HG02642 (cell line): ENCODE measurements at regions not wholly inside any gene's neighbourhood (a gene's known extent, or its start where the extent isn't known, plus 50 kb on each side); places are given as distances from the start of the nearest gene placed in this dataset.

Experiments used
- ATAC-seq: cut with Tn5 transposase; IDR thresholded peaks from one replicate; pipeline ENCODE4 v1.9.1; 2021; ENCODE audit warnings: mild to moderate bottlenecking; ENCODE audit not compliant: unreplicated experiment, poor library complexity

GRCh38 chr12:66047411-66048021 lies 83.0 kb downstream of the LLPH start:
- peak; percentile 81 for ATAC-seq

- no peak for ATAC-seq
These were observed 85.0 kb downstream of the LLPH start for GRCh38 chr12:66045506-66045905.

- no peak for ATAC-seq
These were observed 85.8 kb downstream of the LLPH start for GRCh38 chr12:66044731-66045130.

- no peak for ATAC-seq
These were observed 87.5 kb downstream of the LLPH start for GRCh38 chr12:66043035-66043434.

- ATAC-seq = no peak
These were observed 88.7 kb downstream of the LLPH start for GRCh38 chr12:66041651-66042363.

- no peak for ATAC-seq
These were observed 94.2 kb downstream of the LLPH start for GRCh38 chr12:66036317-66036716.

- no peak for ATAC-seq
These were observed 95.1 kb downstream of the LLPH start for GRCh38 chr12:66035288-66035966.

- no peak for ATAC-seq
These were observed 97.4 kb downstream of the LLPH start for GRCh38 chr12:66033151-66033550.

- ATAC-seq = no peak
These were observed 97.8 kb downstream of the LLPH start for GRCh38 chr12:66032739-66033138.

- ATAC-seq = no peak
These were observed 100.3 kb downstream of the LLPH start for GRCh38 chr12:66030217-66030781.

GRCh38 chr12:66028390-66028789 lies 102.2 kb downstream of the LLPH start:
- ATAC-seq = no peak

- no peak for ATAC-seq
These were observed 105.1 kb downstream of the LLPH start for GRCh38 chr12:66025477-66025876.

- no peak for ATAC-seq
These were observed 105.6 kb downstream of the LLPH start for GRCh38 chr12:66024949-66025348.

GRCh38 chr12:66020481-66020880 lies 110.1 kb downstream of the LLPH start:
- ATAC-seq = no peak

- no peak for ATAC-seq
These were observed 112.8 kb downstream of the LLPH start for GRCh38 chr12:66017736-66018135.
